GM19397 (cell line): ENCODE measurements at regions not wholly inside any gene's neighbourhood (a gene's known extent, or its start where the extent isn't known, plus 50 kb on each side); places are given as distances from the start of the nearest gene placed in this dataset.
A peak's percentile ranks its signal among the peaks of the same experiment; 100 is the strongest.

ENCODE experiments used
- ATAC-seq: cut with Tn5 transposase; IDR thresholded peaks from one replicate; pipeline ENCODE4 v1.9.1; 2021; ENCODE audit warnings: mild to moderate bottlenecking, moderate library complexity; ENCODE audit not compliant: unreplicated experiment

- no peak for ATAC-seq
These were observed 155.1 kb upstream of the CAMK1G start for GRCh38 chr1:209428241-209428921.

GRCh38 chr1:209429611-209430010 lies 153.9 kb upstream of the CAMK1G start:
- no peak for ATAC-seq

GRCh38 chr1:209430107-209430506 lies 153.4 kb upstream of the CAMK1G start:
- no peak for ATAC-seq

GRCh38 chr1:209430821-209431259 lies 152.7 kb upstream of the CAMK1G start:
- no peak for ATAC-seq

GRCh38 chr1:209431402-209431801 lies 152.1 kb upstream of the CAMK1G start:
- no peak for ATAC-seq

GRCh38 chr1:209431813-209432442 lies 151.6 kb upstream of the CAMK1G start:
- ATAC-seq = no peak

- no peak for ATAC-seq
These were observed 151.1 kb upstream of the CAMK1G start for GRCh38 chr1:209432443-209432825.

GRCh38 chr1:209433649-209434031 lies 149.9 kb upstream of the CAMK1G start:
- no peak for ATAC-seq

- no peak for ATAC-seq
These were observed 149.4 kb upstream of the CAMK1G start for GRCh38 chr1:209434066-209434465.

GRCh38 chr1:209434631-209435217 lies 148.8 kb upstream of the CAMK1G start:
- no peak for ATAC-seq

GRCh38 chr1:209435654-209436566 lies 147.6 kb upstream of the CAMK1G start:
- peak; percentile 58 for ATAC-seq

GRCh38 chr1:209439828-209440227 lies 143.7 kb upstream of the CAMK1G start:
- ATAC-seq = no peak

- no peak for ATAC-seq
These were observed 140.1 kb upstream of the CAMK1G start for GRCh38 chr1:209443361-209443931.

- ATAC-seq = no peak
These were observed 139.4 kb upstream of the CAMK1G start for GRCh38 chr1:209443975-209444651.

- ATAC-seq = no peak
These were observed 138.6 kb upstream of the CAMK1G start for GRCh38 chr1:209444961-209445360.

- ATAC-seq = no peak
These were observed 137.9 kb upstream of the CAMK1G start for GRCh38 chr1:209445576-209445975.

- ATAC-seq = no peak
These were observed 137.2 kb upstream of the CAMK1G start for GRCh38 chr1:209446356-209446755.

GRCh38 chr1:209454340-209454994 lies 129.0 kb upstream of the CAMK1G start:
- no peak for ATAC-seq

- no peak for ATAC-seq
These were observed 128.4 kb upstream of the CAMK1G start for GRCh38 chr1:209455145-209455544.
